Limb (tissue), 2 donors: ENCODE measurements at regions not wholly inside any gene's neighbourhood (a gene's known extent, or its start where the extent isn't known, plus 50 kb on each side); places are given as distances from the start of the nearest gene placed in this dataset.
"Not testable (repeated sequence)": the region's sequence is repeated elsewhere in the genome, so short reads cannot be mapped to it uniquely, and the experiment has no call there.

Experiments
- DNase-seq, 2 donors: peaks; one replicate each; pipeline ENCODE4 v3.0.0-alpha.2; 2016; ENCODE audit errors: extremely low spot score in 2 of 2

GRCh38 chr7:86207740-86208139 lies 436.0 kb upstream of the GRM3 start:
- no peak for DNase-seq

- DNase-seq = no peak
Observed at GRCh38 chr7:86202833-86203232, 440.9 kb upstream of the GRM3 start.

- no peak for DNase-seq
Observed at GRCh38 chr7:86201767-86202166, 441.9 kb upstream of the GRM3 start.

GRCh38 chr7:86199881-86200614 lies 443.7 kb upstream of the GRM3 start:
- no peak for DNase-seq

- no peak for DNase-seq
Observed at GRCh38 chr7:86190351-86190750, 453.4 kb upstream of the GRM3 start.

GRCh38 chr7:86181474-86181873 lies 462.2 kb upstream of the GRM3 start:
- DNase-seq = no peak

GRCh38 chr7:86164827-86165226 lies 478.9 kb upstream of the GRM3 start:
- DNase-seq = no peak

- DNase-seq = no peak
Observed at GRCh38 chr7:86158111-86158510, 485.6 kb upstream of the GRM3 start.

- no peak for DNase-seq
Observed at GRCh38 chr7:86155623-86156022, 488.1 kb upstream of the GRM3 start.

GRCh38 chr7:86152926-86153325 lies 490.8 kb upstream of the GRM3 start:
- DNase-seq = no peak

- DNase-seq = no peak
Observed at GRCh38 chr7:86149024-86149665, 494.6 kb upstream of the GRM3 start.

- no peak for DNase-seq
Observed at GRCh38 chr7:86148501-86148900, 495.2 kb upstream of the GRM3 start.

- DNase-seq = no peak
Observed at GRCh38 chr7:86137343-86137742, 506.4 kb upstream of the GRM3 start.

- DNase-seq = no peak
Observed at GRCh38 chr7:86130268-86130667, 513.4 kb upstream of the GRM3 start.

- no peak for DNase-seq
Observed at GRCh38 chr7:86123476-86123875, 520.2 kb upstream of the GRM3 start.

GRCh38 chr7:86094166-86094669 lies 549.5 kb upstream of the GRM3 start:
- no peak for DNase-seq

GRCh38 chr7:86091369-86091768 lies 552.3 kb upstream of the GRM3 start:
- DNase-seq = no peak

GRCh38 chr7:86089455-86089854 lies 554.3 kb upstream of the GRM3 start:
- no peak for DNase-seq

- DNase-seq = not testable (repeated sequence)
Observed at GRCh38 chr7:86064572-86064971, 579.1 kb upstream of the GRM3 start.

GRCh38 chr7:86058649-86059048 lies 585.1 kb upstream of the GRM3 start:
- no peak for DNase-seq

GRCh38 chr7:86050918-86051317 lies 592.8 kb upstream of the GRM3 start:
- no peak for DNase-seq

- no peak for DNase-seq
Observed at GRCh38 chr7:86049910-86050309, 593.8 kb upstream of the GRM3 start.

GRCh38 chr7:86045197-86045596 lies 598.5 kb upstream of the GRM3 start:
- DNase-seq = not testable (repeated sequence)
